ENCODE measurements at regions not wholly inside any gene's neighbourhood (a gene's known extent, or its start where the extent isn't known, plus 50 kb on each side); places are given as distances from the start of the nearest gene placed in this dataset.

GRCh38 chr5:82610686-82611085 is 332.5 kb upstream of the RPS23 start:
- no peak overlapping the region for H2BK5ac ChIP-seq (ENCODE audit: low read depth, low read length)
- no peak overlapping the region for H3K9ac ChIP-seq (replicated peaks in 1 of 4; ENCODE audit: extremely low read depth in 1 of 4, low read depth in 3 of 4, low read length in 3 of 4)
- no peaks in the 10 kb centered on the region for H3K79me1 ChIP-seq (ENCODE audit: low read depth, low read length)
- no peaks in the 10 kb centered on the region for H3K4me1 ChIP-seq (replicated peaks in 1 of 4; ENCODE audit: control insufficient read depth in 3 of 4, insufficient read depth in 4 of 4, low read length in 3 of 4)
- H4K5ac ChIP-seq (ENCODE audit: insufficient read length, low read depth, low read length), result no peak overlapping the region
- H2AFZ ChIP-seq (ENCODE audit: low read length), result no peak overlapping the region
- no peak for FAIRE-seq
- no peak overlapping the region for H2BK120ac ChIP-seq (replicated peaks; ENCODE audit: low read depth, low read length)
- H3K4ac ChIP-seq (replicated peaks; ENCODE audit: insufficient read length, low read depth, low read length), result no peak overlapping the region
- H3K23me2 ChIP-seq (ENCODE audit: low read depth, low read length), result no peaks in the 10 kb centered on the region
- no peak overlapping the region for H3K18ac ChIP-seq (ENCODE audit: extremely low read depth, low read length)
- H4K8ac ChIP-seq (ENCODE audit: extremely low read depth, insufficient read depth, low read length), result no peak overlapping the region
- no peak for DNase-seq (ENCODE audit: low read depth in 1 of 2, low spot score in 2 of 2)
- H3K23ac ChIP-seq (ENCODE audit: insufficient read length), result no peak overlapping the region
- no peak overlapping the region for H3K4me3 ChIP-seq (ENCODE audit: extremely low read depth in 1 of 4, insufficient read depth in 2 of 4, low read depth in 3 of 4, low read length in 4 of 4)
- H2AK5ac ChIP-seq (ENCODE audit: low read depth, low read length), result no peak overlapping the region
- no peak overlapping the region for H2BK20ac ChIP-seq (ENCODE audit: low read length)
- no peaks in the 10 kb centered on the region for H3K79me2 ChIP-seq (ENCODE audit: control insufficient read depth in 1 of 2, insufficient read depth in 2 of 2, low read length in 2 of 2)
- H3K4me2 ChIP-seq (ENCODE audit: insufficient read depth in 1 of 2, low read depth in 2 of 2, low read length in 2 of 2), result no peak overlapping the region
- no peak overlapping the region for H2BK15ac ChIP-seq (ENCODE audit: low read length)
- H3K14ac ChIP-seq (ENCODE audit: insufficient read length), result no peak overlapping the region
- POLR2A ChIA-PET (ENCODE audit: partially characterized antibody), result no interaction called here
- no peaks in the 10 kb centered on the region for H3K36me3 ChIP-seq (ENCODE audit: control insufficient read depth in 2 of 4, insufficient read depth in 4 of 4, low read length in 3 of 4)
- H4K91ac ChIP-seq (replicated peaks; ENCODE audit: insufficient read length, low read length), result no peak overlapping the region
- no peaks in the 10 kb centered on the region for H3K27me3 ChIP-seq (replicated peaks in 1 of 4; ENCODE audit: control insufficient read depth in 3 of 4, extremely low read depth in 1 of 4, insufficient read depth in 3 of 4, low read length in 3 of 4)
- H2BK12ac ChIP-seq (ENCODE audit: low read depth, low read length), result no peak overlapping the region
- no peak overlapping the region for H3K56ac ChIP-seq (replicated peaks; ENCODE audit: insufficient read length, low read depth, low read length)
- WGBS, 2 experiments (ENCODE audit: extremely low coverage in 1 of 2, insufficient coverage in 1 of 2, insufficient read length in 1 of 2, insufficient replicate concordance in 2 of 2, low coverage in 1 of 2, low lambda C conversion rate in 2 of 2, missing lambda C conversion rate in 1 of 2), result 97% methylated on average over 3 of the region's 3 CpGs; no CpG with 5 or more reads in 1 of the 2 experiments
- no peaks in the 10 kb centered on the region for H4K20me1 ChIP-seq (replicated peaks in 1 of 2; ENCODE audit: control insufficient read depth in 1 of 2, insufficient read depth in 2 of 2, low read length in 2 of 2)
- no peak overlapping the region for H3K27ac ChIP-seq (ENCODE audit: low read depth, low read length)
- CTCF ChIA-PET (ENCODE audit: partially characterized antibody), result interaction anchor here (1.5 kb wide), 1 partner anchor 261 kb away, joined by 3 read pairs; no protein-coding TSS in a partner anchor
- peaks cover 0 to 4% of the 10 kb centered on the region in 2 experiments; a peak in 2 of 4 replicates for H3K9me3 ChIP-seq (ENCODE audit: insufficient read depth in 2 of 2, low read depth in 1 of 2, low read length in 1 of 2)
- TF ChIP-seq BACH1 (IDR thresholded peaks at IDR 0.05; ENCODE audit: low read length), result no peak
- no peak for TF ChIP-seq TEAD4 (IDR thresholded peaks at IDR 0.05; ENCODE audit: low read depth, low read length)
- no peak for TF ChIP-seq E2F6 (IDR thresholded peaks at IDR 0.05)
- no peak for TF ChIP-seq RXRA (IDR thresholded peaks at IDR 0.05; ENCODE audit: insufficient read depth, low read depth, low read length)
- TF ChIP-seq, protein P1, sequence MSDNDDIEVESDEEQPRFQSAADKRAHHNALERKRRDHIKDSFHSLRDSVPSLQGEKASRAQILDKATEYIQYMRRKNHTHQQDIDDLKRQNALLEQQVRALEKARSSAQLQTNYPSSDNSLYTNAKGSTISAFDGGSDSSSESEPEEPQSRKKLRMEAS (IDR thresholded peaks at IDR 0.05), result no peak
- TF ChIP-seq SIN3A (conservative IDR thresholded peaks at IDR 0.05 in 1 of 2, IDR thresholded peaks at IDR 0.05 in 1 of 2; ENCODE audit: low read depth in 1 of 2, low read length in 2 of 2), result no peak
- no peak for TF ChIP-seq POU5F1 (IDR thresholded peaks at IDR 0.05; ENCODE audit: low read depth, low read length)
- no peak for TF ChIP-seq ATF3 (IDR thresholded peaks at IDR 0.05; ENCODE audit: insufficient read depth, low read depth, low read length)
- TF ChIP-seq CBX5 (IDR thresholded peaks at IDR 0.05; ENCODE audit: low read depth, low read length), result no peak
- no peak for TF ChIP-seq SAP30 (IDR thresholded peaks at IDR 0.05; ENCODE audit: insufficient read depth, insufficient replicate concordance, low read length)
- TF ChIP-seq SUZ12 (IDR thresholded peaks at IDR 0.05; ENCODE audit: low read length), result no peak
- TF ChIP-seq NRF1 (IDR thresholded peaks at IDR 0.05; ENCODE audit: low read depth, low read length), result no peak
- no peak for TF ChIP-seq SP4 (IDR thresholded peaks at IDR 0.05; ENCODE audit: low read length)

All from H1 (cell line).